KG1 (cell line): ENCODE measurements at regions not wholly inside any gene's neighbourhood (a gene's known extent, or its start where the extent isn't known, plus 50 kb on each side); places are given as distances from the start of the nearest gene placed in this dataset.

Experiments used
- DNase-seq: peaks from one replicate; lab custom pipeline; 2025; lab: John Stamatoyannopoulos, UW

- no peak for DNase-seq
Measured at GRCh38 chr13:78979349-78979748, 320.4 kb upstream of the OBI1 start.

- DNase-seq, result peak; percentile 4
Measured at GRCh38 chr13:78978381-78978998, 319.5 kb upstream of the OBI1 start.

GRCh38 chr13:78977311-78977710 lies 318.4 kb upstream of the OBI1 start:
- DNase-seq, result no peak

GRCh38 chr13:78976696-78977095 lies 317.7 kb upstream of the OBI1 start:
- no peak for DNase-seq

GRCh38 chr13:78972561-78972960 lies 313.6 kb upstream of the OBI1 start:
- no peak for DNase-seq

GRCh38 chr13:78971355-78972025 lies 312.5 kb upstream of the OBI1 start:
- no peak for DNase-seq

GRCh38 chr13:78960881-78961280 lies 301.9 kb upstream of the OBI1 start:
- DNase-seq, result no peak

GRCh38 chr13:78958006-78958405 lies 299.1 kb upstream of the OBI1 start:
- DNase-seq, result no peak

- no peak for DNase-seq
Measured at GRCh38 chr13:78940455-78941130, 281.6 kb upstream of the OBI1 start.

GRCh38 chr13:78934336-78934735 lies 275.4 kb upstream of the OBI1 start:
- DNase-seq, result no peak

GRCh38 chr13:78915015-78915414 lies 256.1 kb upstream of the OBI1 start:
- no peak for DNase-seq

- DNase-seq, result no peak
Measured at GRCh38 chr13:78913656-78914055, 254.7 kb upstream of the OBI1 start.

- DNase-seq, result no peak
Measured at GRCh38 chr13:78910147-78910546, 251.2 kb upstream of the OBI1 start.

GRCh38 chr13:78909276-78909675 lies 250.3 kb upstream of the OBI1 start:
- DNase-seq, result no peak

- DNase-seq, result no peak
Measured at GRCh38 chr13:78907006-78907405, 248.1 kb upstream of the OBI1 start.

GRCh38 chr13:78897200-78897599 lies 238.2 kb upstream of the OBI1 start:
- DNase-seq, result no peak

GRCh38 chr13:78884571-78884970 lies 225.6 kb upstream of the OBI1 start:
- DNase-seq, result no peak

- no peak for DNase-seq
Measured at GRCh38 chr13:78881751-78882150, 222.8 kb upstream of the OBI1 start.

GRCh38 chr13:78881054-78881453 lies 222.1 kb upstream of the OBI1 start:
- DNase-seq, result no peak

GRCh38 chr13:78876915-78877549 lies 218.1 kb upstream of the OBI1 start:
- no peak for DNase-seq

- no peak for DNase-seq
Measured at GRCh38 chr13:78875792-78876580, 217.0 kb upstream of the OBI1 start.

GRCh38 chr13:78868991-78869390 lies 210.0 kb upstream of the OBI1 start:
- DNase-seq, result no peak
